AG04450 (cell line): ENCODE measurements at regions not wholly inside any gene's neighbourhood (a gene's known extent, or its start where the extent isn't known, plus 50 kb on each side); places are given as distances from the start of the nearest gene placed in this dataset.

Experiments used
- CTCF ChIA-PET: fragments of 300-600, 350-600 bp; formaldehyde crosslinking; extraction: SDS; loops from one replicate; lab custom pipeline; 2022; ENCODE audit warnings: antibody characterized with exemption, inconsistent platforms; lab: Charles Lee
- POLR2A ChIA-PET: fragments of 350-600 bp; formaldehyde crosslinking; extraction: SDS; loops from one replicate; lab custom pipeline; 2021; ENCODE audit warnings: antibody characterized with exemption, inconsistent platforms; lab: Yijun Ruan, JAX
- DNase-seq: peaks from one replicate; pipeline ENCODE4 v3.0.0-alpha.2; 2011; ENCODE audit warnings: low read depth, low spot score
- H3K27ac ChIP-seq: one replicate; pipeline ENCODE4 v1.5.1; 2012; ENCODE audit warnings: low read depth, low read length, control low read depth
- H3K27me3 ChIP-seq: one replicate; pipeline ENCODE4 v1.6.0; 2012; ENCODE audit warnings: low read length; ENCODE audit not compliant: control insufficient read depth, insufficient read depth
- H3K4me3 ChIP-seq: 2 replicates; pipeline ENCODE4 v1.5.1; 2011; ENCODE audit warnings: mild to moderate bottlenecking, low read depth, low read length, control low read depth
- H3K9me3 ChIP-seq: 2 replicates; pipeline ENCODE4 v1.5.1; 2012; ENCODE audit warnings: low read length; ENCODE audit not compliant: control insufficient read depth, insufficient read depth
- CTCF ChIP-seq: IDR thresholded peaks from 2 replicates; pipeline ENCODE4 v1.5.1; 2011; ENCODE audit warnings: low read depth, low read length, control low read depth, inconsistent platforms

DNA sequence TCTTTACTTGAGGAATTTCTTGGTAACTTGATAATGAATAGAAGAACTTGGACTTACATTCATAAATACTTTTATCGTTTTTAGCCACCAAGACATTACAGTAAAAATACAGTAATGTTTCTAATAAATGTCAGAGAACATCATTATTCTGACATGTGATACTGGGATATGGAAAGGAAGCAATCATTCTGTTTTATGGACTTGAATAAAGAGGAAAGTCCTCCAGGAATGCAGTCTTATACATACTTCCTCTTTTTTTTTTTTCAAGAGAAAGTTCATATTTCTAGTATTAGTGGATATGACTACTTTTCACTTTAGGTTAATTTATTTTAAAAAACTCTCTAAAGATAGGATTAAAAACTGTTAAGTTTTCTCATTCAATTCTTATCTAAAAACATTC is 220.0 kb upstream of the SEMA3C start:
- peaks cover 4% of the 10 kb centered on the region; the same call in 1 of the 2 replicates for H3K9me3 ChIP-seq
- no peak overlapping the region for H3K27ac ChIP-seq
- H3K27me3 ChIP-seq, result no peaks in the 10 kb centered on the region
- no peak overlapping the region for H3K4me3 ChIP-seq
- no peak for DNase-seq
- ChIA-PET POLR2A (no interaction called here), CTCF (no interaction called here)
- no peak for TF ChIP-seq CTCF

- H3K27ac ChIP-seq, result no peak overlapping the region
- POLR2A ChIA-PET, result no interaction called here
- H3K27me3 ChIP-seq, result no peaks in the 10 kb centered on the region
- H3K4me3 ChIP-seq, result no peak overlapping the region
- CTCF ChIA-PET, result no interaction called here
- H3K9me3 ChIP-seq, result no peaks in the 10 kb centered on the region
- no peak for TF ChIP-seq CTCF
- no peak for DNase-seq
Observed at GRCh38 chr7:81135324-81135723, 216.5 kb upstream of the SEMA3C start.

- ChIA-PET POLR2A (no interaction called here), CTCF (no interaction called here)
- DNase-seq, result no peak
- H3K4me3 ChIP-seq, result no peak overlapping the region
- H3K27me3 ChIP-seq, result no peaks in the 10 kb centered on the region
- TF ChIP-seq CTCF, result no peak
- peaks cover 4% of the 10 kb centered on the region; the same call in 1 of the 2 replicates for H3K9me3 ChIP-seq
- H3K27ac ChIP-seq, result no peak overlapping the region
Observed at GRCh38 chr7:81128011-81128410, 209.2 kb upstream of the SEMA3C start.

- H3K4me3 ChIP-seq, result no peak overlapping the region
- H3K27ac ChIP-seq, result no peak overlapping the region
- 0 out of 2 replicates have a peak, but pooled peaks cover 3% of the 10 kb centered on the region for H3K9me3 ChIP-seq
- POLR2A ChIA-PET, result no interaction called here
- H3K27me3 ChIP-seq, result no peaks in the 10 kb centered on the region
- DNase-seq, result no peak
- no peak for TF ChIP-seq CTCF
- CTCF ChIA-PET, result no interaction called here
Observed at GRCh38 chr7:81120803-81121202, 202.0 kb upstream of the SEMA3C start.

GRCh38 chr7:81120111-81120510 is 201.3 kb upstream of the SEMA3C start:
- H3K9me3 ChIP-seq, result 0 out of 2 replicates have a peak, but pooled peaks cover 3% of the 10 kb centered on the region
- H3K4me3 ChIP-seq, result no peak overlapping the region
- H3K27ac ChIP-seq, result no peak overlapping the region
- no peaks in the 10 kb centered on the region for H3K27me3 ChIP-seq
- POLR2A ChIA-PET, result no interaction called here
- no peak for TF ChIP-seq CTCF
- CTCF ChIA-PET, result no interaction called here
- no peak for DNase-seq
